BE2C (cell line): ENCODE measurements at regions not wholly inside any gene's neighbourhood (a gene's known extent, or its start where the extent isn't known, plus 50 kb on each side); places are given as distances from the start of the nearest gene placed in this dataset.
"Not testable (repeated sequence)": the region's sequence is repeated elsewhere in the genome, so short reads cannot be mapped to it uniquely, and the experiment has no call there.

Experiments
- DNase-seq: peaks from one replicate; pipeline ENCODE4 v3.0.0-alpha.2; 2020
- H3K27me3 ChIP-seq: fragments of 250-450 bp; sonication (Bioruptor Pico); 2 replicates; pipeline ENCODE4 v1.5.1; 2020; ENCODE audit warnings: mild to moderate bottlenecking
- H3K36me3 ChIP-seq: fragments of 250-450 bp; sonication (Bioruptor Pico); 2 replicates; pipeline ENCODE4 v1.5.1; 2020; ENCODE audit warnings: mild to moderate bottlenecking
- H3K4me1 ChIP-seq: fragments of 250-450 bp; sonication (Bioruptor Pico); 2 replicates; pipeline ENCODE4 v1.5.1; 2020
- H3K4me3 ChIP-seq: 2 replicates; pipeline ENCODE4 v1.5.1; 2011; ENCODE audit warnings: low read depth, low read length
- H3K9me3 ChIP-seq: fragments of 250-450 bp; sonication (Bioruptor Pico); 2 replicates; pipeline ENCODE4 v1.5.1; 2020
- CTCF ChIP-seq: IDR thresholded peaks from 2 replicates; pipeline ENCODE4 v1.5.1; 2012; ENCODE audit warnings: mild to moderate bottlenecking, low read depth, low read length

GRCh38 chr14:38046160-38046559 lies 161.5 kb upstream of the SSTR1 start:
- TF ChIP-seq CTCF: no peak
- no peaks in the 10 kb centered on the region for H3K27me3 ChIP-seq
- no peaks in the 10 kb centered on the region for H3K36me3 ChIP-seq
- H3K4me1 ChIP-seq: no peaks in the 10 kb centered on the region
- no peaks in the 10 kb centered on the region for H3K9me3 ChIP-seq
- no peak for DNase-seq
- H3K4me3 ChIP-seq: no peak overlapping the region

GRCh38 chr14:38047195-38047902 lies 160.4 kb upstream of the SSTR1 start:
- no peaks in the 10 kb centered on the region for H3K4me1 ChIP-seq
- H3K36me3 ChIP-seq: no peaks in the 10 kb centered on the region
- no peaks in the 10 kb centered on the region for H3K9me3 ChIP-seq

GRCh38 chr14:38053666-38054065 lies 154.0 kb upstream of the SSTR1 start:
- no peak for DNase-seq
- H3K9me3 ChIP-seq: no peaks in the 10 kb centered on the region

More at GRCh38 chr14:38047195-38047902, 160.4 kb upstream of the SSTR1 start:
- no peak for DNase-seq
- no peak for TF ChIP-seq CTCF
- Histone ChIP-seq H3K4me3 (no peak overlapping the region), H3K27me3 (no peaks in the 10 kb centered on the region)

GRCh38 chr14:38056270-38056669 lies 151.4 kb upstream of the SSTR1 start:
- H3K9me3 ChIP-seq: peaks cover 10% of the 10 kb centered on the region
- DNase-seq: peak; percentile 16
- peak; percentile 31; the same call in 1 of the 2 replicates for TF ChIP-seq CTCF
- H3K4me3 ChIP-seq: no peak overlapping the region
- H3K4me1 ChIP-seq: peaks cover 14% of the 10 kb centered on the region
- H3K36me3 ChIP-seq: no peaks in the 10 kb centered on the region
- no peaks in the 10 kb centered on the region for H3K27me3 ChIP-seq

More at GRCh38 chr14:38053666-38054065, 154.0 kb upstream of the SSTR1 start:
- no peak overlapping the region for H3K4me3 ChIP-seq
- no peaks in the 10 kb centered on the region for H3K36me3 ChIP-seq
- no peaks in the 10 kb centered on the region for H3K27me3 ChIP-seq
- H3K4me1 ChIP-seq: peaks cover 14% of the 10 kb centered on the region
- no peak for TF ChIP-seq CTCF

GRCh38 chr14:38062223-38062622 lies 145.5 kb upstream of the SSTR1 start:
- DNase-seq, H3K4me3 ChIP-seq, H3K27me3 ChIP-seq, H3K36me3 ChIP-seq, H3K4me1 ChIP-seq: not testable (repeated sequence)
- H3K9me3 ChIP-seq: peaks cover 17% of the 10 kb centered on the region

- TF ChIP-seq CTCF: no peak
- no peak for DNase-seq
- Histone ChIP-seq H3K4me3 (no peak overlapping the region), H3K27me3 (no peaks in the 10 kb centered on the region), H3K36me3 (no peaks in the 10 kb centered on the region), H3K9me3 (peaks cover 17% of the 10 kb centered on the region), H3K4me1 (peaks cover 2% of the 10 kb centered on the region; the same call in 1 of the 2 replicates)
Measured at GRCh38 chr14:38063711-38064320, 143.9 kb upstream of the SSTR1 start.
